ENCODE measurements at regions not wholly inside any gene's neighbourhood (a gene's known extent, or its start where the extent isn't known, plus 50 kb on each side); places are given as distances from the start of the nearest gene placed in this dataset.

GRCh38 chr11:19602406-19602805 is 110.2 kb upstream of the NAV2 start:
- Histone ChIP-seq H3K9me3 (ENCODE audit: insufficient read depth, low read length, severe bottlenecking) (no peaks in the 10 kb centered on the region), H3K9ac (ENCODE audit: low read depth, low read length) (no peak overlapping the region), H3K27me3 (ENCODE audit: insufficient read depth, low read length, poor library complexity) (no peaks in the 10 kb centered on the region), H2AFZ (ENCODE audit: low read depth, low read length) (no peak overlapping the region), H3K4me2 (ENCODE audit: insufficient read depth, low read length) (no peak overlapping the region), H3K79me2 (ENCODE audit: insufficient read depth, low read length) (no peaks in the 10 kb centered on the region), H3K36me3 (ENCODE audit: insufficient read depth, low read length) (no peaks in the 10 kb centered on the region), H3K4me3 (ENCODE audit: low read depth in 1 of 2, low read length in 2 of 2) (no peak overlapping the region), H4K20me1 (ENCODE audit: insufficient read depth, low read length) (no peaks in the 10 kb centered on the region), H3K4me1 (ENCODE audit: insufficient read depth, low read length) (no peaks in the 10 kb centered on the region), H3K27ac (ENCODE audit: low read length) (no peak overlapping the region)
- ATAC-seq (ENCODE audit: insufficient read depth, low read depth), result no peak
- TF ChIP-seq EZH2 (IDR thresholded peaks at IDR 0.05; ENCODE audit: borderline replicate concordance, low read depth, low read length, severe bottlenecking), result no peak
- DNase-seq, result no peak

- no peaks in the 10 kb centered on the region for H3K4me1 ChIP-seq (ENCODE audit: insufficient read depth, low read length)
- DNase-seq (no peak), ATAC-seq (ENCODE audit: insufficient read depth, low read depth) (no peak)
- no peaks in the 10 kb centered on the region for H3K27me3 ChIP-seq (ENCODE audit: insufficient read depth, low read length, poor library complexity)
- TF ChIP-seq EZH2 (IDR thresholded peaks at IDR 0.05; ENCODE audit: borderline replicate concordance, low read depth, low read length, severe bottlenecking) (no peak), CTCF (IDR thresholded peaks at IDR 0.05; ENCODE audit: borderline replicate concordance, extremely low read depth, low read length, poor library complexity, severe bottlenecking) (no peak)
- no peak overlapping the region for H3K27ac ChIP-seq (ENCODE audit: low read length)
- no peaks in the 10 kb centered on the region for H3K9me3 ChIP-seq (ENCODE audit: insufficient read depth, low read length, severe bottlenecking)
- H3K4me3 ChIP-seq (ENCODE audit: low read depth in 1 of 2, low read length in 2 of 2), result no peak overlapping the region
- no peak overlapping the region for H3K9ac ChIP-seq (ENCODE audit: low read depth, low read length)
- no peaks in the 10 kb centered on the region for H4K20me1 ChIP-seq (ENCODE audit: insufficient read depth, low read length)
- no peak overlapping the region for H3K4me2 ChIP-seq (ENCODE audit: insufficient read depth, low read length)
- H3K79me2 ChIP-seq (ENCODE audit: insufficient read depth, low read length), result no peaks in the 10 kb centered on the region
- H2AFZ ChIP-seq (ENCODE audit: low read depth, low read length), result no peak overlapping the region
- no peaks in the 10 kb centered on the region for H3K36me3 ChIP-seq (ENCODE audit: insufficient read depth, low read length)
Observed at GRCh38 chr11:19601235-19601634, 111.4 kb upstream of the NAV2 start.

- no peak overlapping the region for H3K4me3 ChIP-seq (ENCODE audit: low read depth in 1 of 2, low read length in 2 of 2)
- no peaks in the 10 kb centered on the region for H3K79me2 ChIP-seq (ENCODE audit: insufficient read depth, low read length)
- no peak for ATAC-seq (ENCODE audit: insufficient read depth, low read depth)
- no peak for DNase-seq
- H3K27ac ChIP-seq (ENCODE audit: low read length), result no peak overlapping the region
- no peaks in the 10 kb centered on the region for H3K36me3 ChIP-seq (ENCODE audit: insufficient read depth, low read length)
- H3K4me1 ChIP-seq (ENCODE audit: insufficient read depth, low read length), result no peaks in the 10 kb centered on the region
- no peaks in the 10 kb centered on the region for H3K27me3 ChIP-seq (ENCODE audit: insufficient read depth, low read length, poor library complexity)
- no peaks in the 10 kb centered on the region for H3K9me3 ChIP-seq (ENCODE audit: insufficient read depth, low read length, severe bottlenecking)
- H2AFZ ChIP-seq (ENCODE audit: low read depth, low read length), result no peak overlapping the region
- no peaks in the 10 kb centered on the region for H4K20me1 ChIP-seq (ENCODE audit: insufficient read depth, low read length)
- TF ChIP-seq CTCF (IDR thresholded peaks at IDR 0.05; ENCODE audit: borderline replicate concordance, extremely low read depth, low read length, poor library complexity, severe bottlenecking) (no peak), EZH2 (IDR thresholded peaks at IDR 0.05; ENCODE audit: borderline replicate concordance, low read depth, low read length, severe bottlenecking) (no peak)
- no peak overlapping the region for H3K4me2 ChIP-seq (ENCODE audit: insufficient read depth, low read length)
- H3K9ac ChIP-seq (ENCODE audit: low read depth, low read length), result no peak overlapping the region
Observed at GRCh38 chr11:19599681-19600080, 113.0 kb upstream of the NAV2 start.

- ATAC-seq (ENCODE audit: insufficient read depth, low read depth) (no peak), DNase-seq (no peak)
- H3K36me3 ChIP-seq (ENCODE audit: insufficient read depth, low read length), result no peaks in the 10 kb centered on the region
- no peak overlapping the region for H2AFZ ChIP-seq (ENCODE audit: low read depth, low read length)
- no peak overlapping the region for H3K4me3 ChIP-seq (ENCODE audit: low read depth in 1 of 2, low read length in 2 of 2)
- no peaks in the 10 kb centered on the region for H4K20me1 ChIP-seq (ENCODE audit: insufficient read depth, low read length)
- H3K4me1 ChIP-seq (ENCODE audit: insufficient read depth, low read length), result no peaks in the 10 kb centered on the region
- no peaks in the 10 kb centered on the region for H3K27me3 ChIP-seq (ENCODE audit: insufficient read depth, low read length, poor library complexity)
- H3K27ac ChIP-seq (ENCODE audit: low read length), result no peak overlapping the region
- TF ChIP-seq CTCF (IDR thresholded peaks at IDR 0.05; ENCODE audit: borderline replicate concordance, extremely low read depth, low read length, poor library complexity, severe bottlenecking), result no peak
- TF ChIP-seq EZH2 (IDR thresholded peaks at IDR 0.05; ENCODE audit: borderline replicate concordance, low read depth, low read length, severe bottlenecking), result no peak
- no peak overlapping the region for H3K9ac ChIP-seq (ENCODE audit: low read depth, low read length)
- no peaks in the 10 kb centered on the region for H3K9me3 ChIP-seq (ENCODE audit: insufficient read depth, low read length, severe bottlenecking)
- H3K79me2 ChIP-seq (ENCODE audit: insufficient read depth, low read length), result no peaks in the 10 kb centered on the region
- no peak overlapping the region for H3K4me2 ChIP-seq (ENCODE audit: insufficient read depth, low read length)
Observed at GRCh38 chr11:19598876-19599486, 113.7 kb upstream of the NAV2 start.
